RWPE2 (cell line): ENCODE measurements at regions not wholly inside any gene's neighbourhood (a gene's known extent, or its start where the extent isn't known, plus 50 kb on each side); places are given as distances from the start of the nearest gene placed in this dataset.
"Not testable (repeated sequence)": the region's sequence is repeated elsewhere in the genome, so short reads cannot be mapped to it uniquely, and the experiment has no call there.

ENCODE experiments used
- ATAC-seq: fragments of 200-7000 bp; cut with Tn5 transposase; 3 replicates; pipeline ENCODE4 v1.9.1; 2021; ENCODE audit warnings: low read depth
- DNase-seq: peaks from one replicate; pipeline ENCODE4 v3.0.0-alpha.2; 2020; ENCODE audit warnings: low spot score
- H3K27ac ChIP-seq: fragments of 450-650 bp; 2 replicates; pipeline ENCODE4 v1.5.1; 2017; ENCODE audit warnings: mild to moderate bottlenecking; ENCODE audit not compliant: poor library complexity, severe bottlenecking
- H3K27me3 ChIP-seq: fragments of 250-450 bp; sonication (Bioruptor Pico); 2 replicates; pipeline ENCODE4 v1.5.1; 2021; ENCODE audit warnings: mild to moderate bottlenecking, moderate library complexity; ENCODE audit not compliant: insufficient read depth, poor library complexity, severe bottlenecking
- H3K36me3 ChIP-seq: fragments of 250-450 bp; sonication (Bioruptor Pico); 2 replicates; pipeline ENCODE4 v1.5.1; 2020; ENCODE audit warnings: low read depth, mild to moderate bottlenecking, moderate library complexity
- H3K4me1 ChIP-seq: fragments of 250-450 bp; sonication (Bioruptor Pico); 2 replicates; pipeline ENCODE4 v1.5.1; 2021; ENCODE audit warnings: mild to moderate bottlenecking, moderate library complexity; ENCODE audit not compliant: insufficient read depth, poor library complexity, severe bottlenecking
- H3K4me3 ChIP-seq: fragments of 250-450 bp; sonication (Bioruptor Pico); 2 replicates; pipeline ENCODE4 v1.5.1; 2021; ENCODE audit warnings: mild to moderate bottlenecking, moderate library complexity; ENCODE audit not compliant: severe bottlenecking
- H3K9me3 ChIP-seq: fragments of 250-450 bp; sonication (Bioruptor Pico); 2 replicates; pipeline ENCODE4 v1.5.1; 2021; ENCODE audit warnings: mild to moderate bottlenecking, moderate library complexity; ENCODE audit not compliant: severe bottlenecking
- CTCF ChIP-seq: fragments of 450-650 bp; IDR thresholded peaks from one replicate; pipeline ENCODE4 v1.5.1; 2017; ENCODE audit warnings: mild to moderate bottlenecking, moderate library complexity; ENCODE audit not compliant: poor library complexity, severe bottlenecking

DNA sequence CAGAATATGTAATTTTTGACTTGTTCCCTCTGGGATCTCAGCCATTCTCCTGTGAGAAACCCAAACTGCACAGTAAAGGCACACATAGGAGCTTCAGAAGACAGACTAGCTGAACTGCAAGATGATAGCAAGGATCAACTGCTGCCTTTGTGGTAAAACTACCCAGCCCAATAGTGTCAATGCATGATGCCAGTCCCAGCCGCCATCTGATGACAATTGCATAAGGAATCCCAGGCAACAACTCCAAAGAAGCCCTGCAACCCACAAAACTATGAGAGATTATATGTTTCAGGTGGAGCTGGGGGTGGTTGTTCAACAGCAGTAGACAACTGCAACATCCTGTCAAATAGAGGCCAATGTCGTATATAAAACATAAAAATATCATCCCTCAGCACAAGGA, 192.4 kb upstream of the ARPP21 start:
- Histone ChIP-seq H3K36me3 (no peaks in the 10 kb centered on the region), H3K4me1 (no peaks in the 10 kb centered on the region), H3K27ac (no peak overlapping the region), H3K4me3 (no peak overlapping the region), H3K9me3 (no peaks in the 10 kb centered on the region), H3K27me3 (no peaks in the 10 kb centered on the region)
- TF ChIP-seq CTCF, result no peak
- DNase-seq (no peak), ATAC-seq (no peak)

GRCh38 chr3:35448121-35448520, 191.2 kb upstream of the ARPP21 start:
- H3K4me3 ChIP-seq, result no peak overlapping the region
- no peak for TF ChIP-seq CTCF

DNA sequence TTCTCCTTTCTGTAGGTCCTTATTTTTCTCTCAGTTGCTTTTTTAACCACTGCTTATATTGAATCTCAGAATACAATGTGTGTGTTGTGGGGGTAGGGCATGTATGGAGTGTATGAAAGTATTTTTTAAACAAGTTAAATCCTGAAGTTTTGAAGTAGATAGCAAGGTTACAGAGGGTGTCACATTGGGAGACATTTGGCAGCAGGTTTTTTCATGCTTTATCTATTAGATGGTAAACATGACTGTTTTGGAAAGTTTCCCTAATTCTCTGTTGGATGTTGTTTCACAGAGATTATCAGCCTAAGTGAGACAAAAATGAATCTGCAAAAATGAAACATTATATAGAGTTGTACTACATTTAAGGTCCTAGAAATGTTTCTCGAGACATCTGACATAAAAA, 190.6 kb upstream of the ARPP21 start:
- TF ChIP-seq CTCF, result no peak
- DNase-seq (no peak), ATAC-seq (no peak)
- H3K36me3 ChIP-seq, result no peaks in the 10 kb centered on the region
- H3K4me1 ChIP-seq, result no peaks in the 10 kb centered on the region
- no peaks in the 10 kb centered on the region for H3K9me3 ChIP-seq
- no peaks in the 10 kb centered on the region for H3K27me3 ChIP-seq
- no peak overlapping the region for H3K4me3 ChIP-seq
- no peak overlapping the region for H3K27ac ChIP-seq

More at GRCh38 chr3:35448121-35448520, 191.2 kb upstream of the ARPP21 start:
- Histone ChIP-seq H3K27ac (no peak overlapping the region), H3K4me1 (no peaks in the 10 kb centered on the region), H3K27me3 (no peaks in the 10 kb centered on the region), H3K9me3 (no peaks in the 10 kb centered on the region), H3K36me3 (no peaks in the 10 kb centered on the region)
- DNase-seq (no peak), ATAC-seq (no peak)

GRCh38 chr3:35454819-35455218, 184.5 kb upstream of the ARPP21 start:
- not testable (repeated sequence) for DNase-seq, H3K36me3 ChIP-seq, H3K4me1 ChIP-seq, H3K27me3 ChIP-seq, H3K4me3 ChIP-seq, ATAC-seq, H3K27ac ChIP-seq, H3K9me3 ChIP-seq

DNA sequence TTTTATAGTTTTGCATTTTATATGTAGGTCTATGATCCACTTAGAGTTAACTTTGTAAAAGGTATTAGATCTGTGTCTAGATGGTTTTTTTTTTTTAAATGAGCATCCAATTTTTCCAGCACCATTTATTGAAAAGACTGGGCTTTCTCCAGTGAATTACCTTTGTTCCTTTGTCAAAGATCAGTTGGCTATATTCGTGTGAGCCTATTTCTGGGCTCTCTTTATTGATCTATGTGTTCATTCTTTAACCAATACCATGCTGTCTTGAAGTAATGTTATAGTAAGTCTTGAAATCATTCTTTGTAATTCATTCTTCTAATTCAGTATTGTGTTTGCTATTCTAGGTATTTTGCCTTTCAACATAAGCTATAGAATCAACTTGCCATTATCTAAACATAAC, 165.4 kb upstream of the ARPP21 start:
- TF ChIP-seq CTCF, result no peak

DNA sequence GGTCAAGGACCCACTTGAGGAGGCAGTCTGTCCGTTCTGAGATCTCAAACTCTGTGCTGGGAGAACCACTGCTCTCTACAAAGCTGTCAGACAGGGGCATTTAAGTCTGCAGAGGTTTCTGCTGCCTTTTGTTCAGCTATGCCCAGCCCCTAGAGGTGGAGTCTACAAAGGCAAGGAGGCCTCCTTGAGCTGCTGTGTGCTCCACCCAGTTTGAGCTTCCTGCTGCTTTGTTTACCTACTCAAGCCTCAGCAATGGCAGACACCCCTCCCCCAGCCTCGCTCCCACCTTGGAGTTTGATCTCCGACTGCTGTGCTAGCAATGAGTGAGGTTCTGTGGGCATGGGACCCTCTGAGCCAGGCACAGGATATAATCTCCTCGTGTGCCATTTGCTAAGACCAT, 156.8 kb upstream of the ARPP21 start:
- not testable (repeated sequence) for H3K4me1 ChIP-seq, H3K4me3 ChIP-seq, H3K27me3 ChIP-seq, H3K36me3 ChIP-seq, H3K9me3 ChIP-seq, DNase-seq, H3K27ac ChIP-seq, ATAC-seq

More for the DNA sequence above, 165.4 kb upstream of the ARPP21 start:
- Histone ChIP-seq H3K4me3 (no peak overlapping the region), H3K36me3 (no peaks in the 10 kb centered on the region), H3K27ac (no peak overlapping the region), H3K27me3 (no peaks in the 10 kb centered on the region), H3K9me3 (no peaks in the 10 kb centered on the region), H3K4me1 (no peaks in the 10 kb centered on the region)
- ATAC-seq (no peak), DNase-seq (no peak)
